ENCODE measurements at regions not wholly inside any gene's neighbourhood (a gene's known extent, or its start where the extent isn't known, plus 50 kb on each side); places are given as distances from the start of the nearest gene placed in this dataset.

DNA sequence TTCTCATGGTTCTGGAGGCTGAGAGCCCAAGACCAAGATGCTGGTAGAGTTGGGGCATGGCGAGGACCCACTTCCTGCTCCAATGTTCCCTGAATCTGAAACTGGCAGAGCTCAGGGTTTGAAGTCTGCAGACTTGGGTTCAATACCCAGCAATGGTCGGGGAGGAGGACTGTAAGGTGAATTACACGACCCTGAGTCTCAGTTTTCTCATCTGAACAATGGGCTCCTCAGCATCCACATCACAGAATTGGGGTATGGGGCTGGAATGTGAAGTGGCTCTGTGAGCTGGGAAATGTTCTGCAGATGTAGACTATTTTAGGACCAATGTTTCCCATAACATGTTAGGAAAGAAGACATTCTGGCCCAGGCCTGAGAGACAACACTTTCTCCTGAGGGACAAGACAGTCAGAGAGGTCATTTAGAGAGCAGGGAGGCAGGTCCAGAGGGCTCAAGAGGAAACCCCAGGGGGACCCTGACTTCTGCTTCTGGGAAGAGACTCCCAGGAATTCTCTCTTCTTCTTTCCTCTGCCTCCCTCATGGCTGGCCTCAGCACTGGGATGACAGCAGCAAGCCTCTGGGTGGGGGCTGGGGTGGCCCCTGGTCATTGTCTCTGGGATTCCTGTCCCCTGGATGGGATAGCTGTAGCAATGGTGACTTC is 141.3 kb upstream of the PMEPA1 start:
- Histone ChIP-seq H3K9me3 (ENCODE audit: control insufficient read depth in 2 of 3, insufficient read depth in 1 of 3, low read length in 3 of 3) (no peaks in the 10 kb centered on the region), H3K4me1 (ENCODE audit: control insufficient read depth in 2 of 3, insufficient read depth in 2 of 3, low read depth in 1 of 3, low read length in 3 of 3) (no peaks in the 10 kb centered on the region), H3K36me3 (ENCODE audit: control insufficient read depth in 2 of 3, insufficient read depth in 3 of 3, low read length in 3 of 3) (no peaks in the 10 kb centered on the region), H3K9ac (ENCODE audit: low read length in 3 of 3) (no peak overlapping the region), H3K27me3 (ENCODE audit: control insufficient read depth, insufficient read depth, low read length) (no peaks in the 10 kb centered on the region), H3K4me3 (ENCODE audit: low read length in 3 of 3) (no peak overlapping the region), H3K27ac (ENCODE audit: low read depth in 2 of 2, low read length in 2 of 2) (no peak overlapping the region)
- intact Hi-C loops (cut with DNase I), result no loop called here
- DNase-seq, result no peak
- TF ChIP-seq, protein P1, sequence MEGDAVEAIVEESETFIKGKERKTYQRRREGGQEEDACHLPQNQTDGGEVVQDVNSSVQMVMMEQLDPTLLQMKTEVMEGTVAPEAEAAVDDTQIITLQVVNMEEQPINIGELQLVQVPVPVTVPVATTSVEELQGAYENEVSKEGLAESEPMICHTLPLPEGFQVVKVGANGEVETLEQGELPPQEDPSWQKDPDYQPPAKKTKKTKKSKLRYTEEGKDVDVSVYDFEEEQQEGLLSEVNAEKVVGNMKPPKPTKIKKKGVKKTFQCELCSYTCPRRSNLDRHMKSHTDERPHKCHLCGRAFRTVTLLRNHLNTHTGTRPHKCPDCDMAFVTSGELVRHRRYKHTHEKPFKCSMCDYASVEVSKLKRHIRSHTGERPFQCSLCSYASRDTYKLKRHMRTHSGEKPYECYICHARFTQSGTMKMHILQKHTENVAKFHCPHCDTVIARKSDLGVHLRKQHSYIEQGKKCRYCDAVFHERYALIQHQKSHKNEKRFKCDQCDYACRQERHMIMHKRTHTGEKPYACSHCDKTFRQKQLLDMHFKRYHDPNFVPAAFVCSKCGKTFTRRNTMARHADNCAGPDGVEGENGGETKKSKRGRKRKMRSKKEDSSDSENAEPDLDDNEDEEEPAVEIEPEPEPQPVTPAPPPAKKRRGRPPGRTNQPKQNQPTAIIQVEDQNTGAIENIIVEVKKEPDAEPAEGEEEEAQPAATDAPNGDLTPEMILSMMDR (IDR thresholded peaks at IDR 0.05; ENCODE audit: borderline replicate concordance, extremely low read depth, insufficient read depth), result no peak
- FAIRE-seq, result no peak

DNA sequence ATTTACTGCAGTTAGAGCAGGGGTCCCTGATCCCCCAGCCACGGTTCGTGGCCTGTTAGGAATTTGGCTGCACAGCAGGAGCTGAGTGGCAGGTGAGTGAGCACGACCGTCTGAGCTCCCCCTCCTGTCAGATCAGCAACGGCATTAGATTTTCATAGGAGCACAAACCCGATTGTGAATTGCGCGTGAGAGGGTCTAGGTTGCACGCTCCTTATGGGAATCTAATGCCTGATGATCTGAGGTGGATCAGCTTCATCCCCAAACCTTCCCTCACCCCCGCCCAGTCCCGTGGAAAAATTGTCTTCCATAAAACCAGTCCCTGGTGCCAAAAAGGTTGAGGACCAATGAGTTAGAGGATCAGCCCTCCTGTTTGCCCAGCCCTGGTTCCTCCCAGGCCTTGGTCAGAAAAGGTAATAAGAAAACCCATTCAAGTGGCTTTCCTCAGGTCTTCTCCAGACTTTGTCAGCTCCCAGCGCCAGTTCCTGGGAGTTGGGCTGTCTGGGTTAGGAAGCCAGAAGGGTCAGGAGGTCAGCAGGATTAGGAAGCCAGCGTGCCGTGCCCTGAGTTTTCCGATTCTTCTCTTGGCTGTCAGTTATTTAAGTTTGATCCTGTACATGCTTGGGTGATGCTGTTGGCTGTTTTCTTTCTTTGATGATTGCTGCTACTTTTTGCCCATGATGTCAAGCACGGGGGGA is 139.9 kb upstream of the PMEPA1 start:
- Histone ChIP-seq H3K27ac (ENCODE audit: low read depth in 2 of 2, low read length in 2 of 2) (no peak overlapping the region), H3K27me3 (ENCODE audit: control insufficient read depth, insufficient read depth, low read length) (no peaks in the 10 kb centered on the region), H3K4me1 (ENCODE audit: control insufficient read depth in 2 of 3, insufficient read depth in 2 of 3, low read depth in 1 of 3, low read length in 3 of 3) (no peaks in the 10 kb centered on the region), H3K9me3 (ENCODE audit: control insufficient read depth in 2 of 3, insufficient read depth in 1 of 3, low read length in 3 of 3) (no peaks in the 10 kb centered on the region), H3K4me3 (ENCODE audit: low read length in 3 of 3) (no peak overlapping the region), H3K9ac (ENCODE audit: low read length in 3 of 3) (no peak overlapping the region), H3K36me3 (ENCODE audit: control insufficient read depth in 2 of 3, insufficient read depth in 3 of 3, low read length in 3 of 3) (no peaks in the 10 kb centered on the region)
- FAIRE-seq (no peak), DNase-seq (peak in 1 of 5 donors; percentile 12)
- intact Hi-C loops (cut with DNase I), result no loop called here
- TF ChIP-seq, protein P1 (IDR thresholded peaks at IDR 0.05; ENCODE audit: borderline replicate concordance, extremely low read depth, insufficient read depth), result no peak

DNA sequence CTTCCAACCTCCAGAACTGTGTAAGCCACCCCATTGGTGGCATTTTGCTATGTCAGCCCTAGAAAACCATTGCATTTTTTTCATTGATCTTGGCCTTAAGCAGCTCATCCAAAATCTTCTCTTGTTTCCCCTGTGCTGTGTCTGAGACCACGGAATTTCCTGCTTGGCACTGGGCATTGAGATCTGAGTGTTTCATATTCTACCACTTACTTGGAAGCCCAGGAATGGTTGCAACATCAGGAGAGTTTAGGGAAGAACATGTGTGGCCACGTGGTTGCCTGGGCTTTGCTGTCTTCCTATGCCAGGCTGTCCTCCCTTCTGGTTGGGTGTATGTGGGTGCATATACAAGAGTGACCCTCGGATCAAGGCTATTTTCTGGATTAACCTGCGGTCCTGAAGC is 139.3 kb upstream of the PMEPA1 start:
- Histone ChIP-seq H3K27me3 (ENCODE audit: control insufficient read depth, insufficient read depth, low read length) (no peaks in the 10 kb centered on the region), H3K9ac (ENCODE audit: low read length in 3 of 3) (no peak overlapping the region), H3K9me3 (ENCODE audit: control insufficient read depth in 2 of 3, insufficient read depth in 1 of 3, low read length in 3 of 3) (no peaks in the 10 kb centered on the region), H3K27ac (ENCODE audit: low read depth in 2 of 2, low read length in 2 of 2) (no peak overlapping the region), H3K4me3 (ENCODE audit: low read length in 3 of 3) (no peak overlapping the region), H3K36me3 (ENCODE audit: control insufficient read depth in 2 of 3, insufficient read depth in 3 of 3, low read length in 3 of 3) (no peaks in the 10 kb centered on the region), H3K4me1 (ENCODE audit: control insufficient read depth in 2 of 3, insufficient read depth in 2 of 3, low read depth in 1 of 3, low read length in 3 of 3) (no peaks in the 10 kb centered on the region)
- TF ChIP-seq, protein P1 (IDR thresholded peaks at IDR 0.05; ENCODE audit: borderline replicate concordance, extremely low read depth, insufficient read depth), result no peak
- FAIRE-seq (no peak), DNase-seq (peak in 1 of 5 donors; percentile 5)
- intact Hi-C loops (cut with DNase I), result no loop called here

All from kidney (tissue), 13 donors.